ENCODE measurements at regions not wholly inside any gene's neighbourhood (a gene's known extent, or its start where the extent isn't known, plus 50 kb on each side); places are given as distances from the start of the nearest gene placed in this dataset.

DNA sequence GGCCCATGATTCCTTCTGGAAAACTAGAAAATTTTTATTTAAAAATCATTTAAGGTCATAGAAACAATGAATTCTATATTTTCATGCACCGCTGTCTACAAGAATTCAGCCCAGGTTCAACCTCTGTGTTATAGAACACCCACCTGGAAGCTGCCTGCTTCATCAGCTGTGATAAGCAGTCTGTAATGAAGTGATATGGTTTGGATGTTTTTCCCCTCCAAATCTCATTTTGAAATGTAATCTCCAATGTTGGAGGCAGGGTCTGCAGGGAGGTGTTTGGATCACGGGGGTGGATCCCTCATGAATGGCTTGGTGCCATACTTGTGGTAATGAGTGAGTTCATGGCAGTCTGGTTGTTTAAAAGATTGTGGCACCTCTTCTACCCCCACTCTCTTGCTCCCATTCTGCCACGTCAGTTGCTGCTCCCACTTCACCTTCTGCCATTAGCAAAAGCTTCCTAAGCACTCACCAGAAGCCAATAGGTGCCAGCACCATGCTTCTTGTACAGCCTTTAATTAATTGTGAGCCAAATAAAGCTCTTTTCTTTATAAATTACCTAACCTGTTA, 55.6 kb downstream of the MRPL32 start:
- ATAC-seq (ENCODE audit: insufficient read depth, low read depth): no peak
- peaks cover under 1% of the 10 kb centered on the region for H3K27me3 ChIP-seq (ENCODE audit: insufficient read depth, low read length, poor library complexity)

DNA sequence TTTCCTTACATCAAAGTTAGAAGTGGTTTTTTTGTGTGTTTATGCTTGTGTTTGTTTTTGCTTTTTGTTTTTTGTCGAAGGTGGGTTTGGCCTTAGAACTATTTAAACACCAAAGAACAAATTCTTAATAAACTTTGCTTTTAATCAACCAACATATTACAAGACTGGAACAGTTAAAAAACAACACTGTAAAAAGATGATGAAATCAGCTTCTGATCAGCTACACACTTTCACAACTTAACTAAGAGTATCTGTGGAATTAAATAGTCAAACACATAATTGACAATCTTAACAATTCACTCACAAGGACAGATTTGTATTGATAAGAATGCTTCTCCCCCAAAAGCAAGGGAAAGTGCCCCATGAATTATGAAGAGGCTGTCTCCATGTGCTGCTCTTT, 58.8 kb downstream of the MRPL32 start:
- TF ChIP-seq EZH2 (IDR thresholded peaks at IDR 0.05; ENCODE audit: borderline replicate concordance, low read depth, low read length, severe bottlenecking): no peak
- TF ChIP-seq, protein P1, sequence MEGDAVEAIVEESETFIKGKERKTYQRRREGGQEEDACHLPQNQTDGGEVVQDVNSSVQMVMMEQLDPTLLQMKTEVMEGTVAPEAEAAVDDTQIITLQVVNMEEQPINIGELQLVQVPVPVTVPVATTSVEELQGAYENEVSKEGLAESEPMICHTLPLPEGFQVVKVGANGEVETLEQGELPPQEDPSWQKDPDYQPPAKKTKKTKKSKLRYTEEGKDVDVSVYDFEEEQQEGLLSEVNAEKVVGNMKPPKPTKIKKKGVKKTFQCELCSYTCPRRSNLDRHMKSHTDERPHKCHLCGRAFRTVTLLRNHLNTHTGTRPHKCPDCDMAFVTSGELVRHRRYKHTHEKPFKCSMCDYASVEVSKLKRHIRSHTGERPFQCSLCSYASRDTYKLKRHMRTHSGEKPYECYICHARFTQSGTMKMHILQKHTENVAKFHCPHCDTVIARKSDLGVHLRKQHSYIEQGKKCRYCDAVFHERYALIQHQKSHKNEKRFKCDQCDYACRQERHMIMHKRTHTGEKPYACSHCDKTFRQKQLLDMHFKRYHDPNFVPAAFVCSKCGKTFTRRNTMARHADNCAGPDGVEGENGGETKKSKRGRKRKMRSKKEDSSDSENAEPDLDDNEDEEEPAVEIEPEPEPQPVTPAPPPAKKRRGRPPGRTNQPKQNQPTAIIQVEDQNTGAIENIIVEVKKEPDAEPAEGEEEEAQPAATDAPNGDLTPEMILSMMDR (IDR thresholded peaks at IDR 0.05; ENCODE audit: borderline replicate concordance, extremely low read depth, low read length, poor library complexity, severe bottlenecking): no peak
- Histone ChIP-seq H3K79me2 (ENCODE audit: insufficient read depth, low read length) (no peaks in the 10 kb centered on the region), H3K4me1 (ENCODE audit: insufficient read depth, low read length) (no peaks in the 10 kb centered on the region), H3K27me3 (ENCODE audit: insufficient read depth, low read length, poor library complexity) (peaks cover 2% of the 10 kb centered on the region), H4K20me1 (ENCODE audit: insufficient read depth, low read length) (no peaks in the 10 kb centered on the region), H2AFZ (ENCODE audit: low read depth, low read length) (no peak overlapping the region), H3K36me3 (ENCODE audit: insufficient read depth, low read length) (no peaks in the 10 kb centered on the region), H3K4me2 (ENCODE audit: insufficient read depth, low read length) (no peak overlapping the region), H3K4me3 (ENCODE audit: low read depth in 1 of 2, low read length in 2 of 2) (no peak overlapping the region), H3K27ac (ENCODE audit: low read length) (no peak overlapping the region), H3K9me3 (ENCODE audit: insufficient read depth, low read length, severe bottlenecking) (no peaks in the 10 kb centered on the region), H3K9ac (ENCODE audit: low read depth, low read length) (no peak overlapping the region)
- no peak for ATAC-seq (ENCODE audit: insufficient read depth, low read depth)
- DNase-seq: no peak

More for the DNA sequence above, 55.6 kb downstream of the MRPL32 start:
- no peak for DNase-seq
- TF ChIP-seq, protein P1 (IDR thresholded peaks at IDR 0.05; ENCODE audit: borderline replicate concordance, extremely low read depth, low read length, poor library complexity, severe bottlenecking): no peak
- no peak for TF ChIP-seq EZH2 (IDR thresholded peaks at IDR 0.05; ENCODE audit: borderline replicate concordance, low read depth, low read length, severe bottlenecking)
- H3K4me1 ChIP-seq (ENCODE audit: insufficient read depth, low read length): no peaks in the 10 kb centered on the region
- H3K4me3 ChIP-seq (ENCODE audit: low read depth in 1 of 2, low read length in 2 of 2): no peak overlapping the region
- no peak overlapping the region for H3K9ac ChIP-seq (ENCODE audit: low read depth, low read length)
- peaks cover 4% of the 10 kb centered on the region for H3K9me3 ChIP-seq (ENCODE audit: insufficient read depth, low read length, severe bottlenecking)
- H2AFZ ChIP-seq (ENCODE audit: low read depth, low read length): no peak overlapping the region
- no peaks in the 10 kb centered on the region for H3K36me3 ChIP-seq (ENCODE audit: insufficient read depth, low read length)
- no peaks in the 10 kb centered on the region for H4K20me1 ChIP-seq (ENCODE audit: insufficient read depth, low read length)
- H3K4me2 ChIP-seq (ENCODE audit: insufficient read depth, low read length): no peak overlapping the region
- H3K27ac ChIP-seq (ENCODE audit: low read length): no peak overlapping the region
- no peaks in the 10 kb centered on the region for H3K79me2 ChIP-seq (ENCODE audit: insufficient read depth, low read length)

DNA sequence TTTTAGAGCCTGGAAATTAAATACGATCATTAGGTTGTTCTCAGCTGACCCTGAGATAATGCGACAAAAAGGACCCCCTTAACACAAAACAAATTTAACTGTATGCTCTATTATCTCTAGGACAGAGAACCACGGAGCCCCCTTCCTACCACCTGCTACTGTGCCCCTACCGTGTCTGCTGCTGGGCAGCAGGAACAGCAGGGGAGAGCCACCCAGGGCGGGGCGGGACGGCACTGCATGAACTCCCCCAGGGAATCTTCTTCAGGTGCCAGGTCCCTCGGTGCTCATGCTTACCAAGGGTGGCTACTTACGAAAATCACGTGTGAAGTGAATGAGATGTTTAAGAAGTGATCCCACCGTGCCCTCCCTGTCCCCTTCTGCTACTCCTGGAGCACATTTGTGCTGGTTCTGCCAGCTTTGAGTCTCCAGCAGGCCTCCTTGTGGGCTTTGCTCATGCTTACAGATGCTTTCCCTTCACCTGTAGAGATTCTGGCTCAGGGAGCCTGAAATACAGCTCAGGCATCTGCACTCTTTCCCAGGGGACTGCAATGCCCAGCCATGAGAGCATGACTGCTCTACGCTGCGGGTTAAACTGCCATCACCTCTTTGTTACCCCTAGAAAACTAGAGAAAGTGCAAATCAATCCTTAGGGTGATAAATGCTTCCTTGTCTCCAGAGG, 59.9 kb downstream of the MRPL32 start:
- Histone ChIP-seq H3K9me3 (ENCODE audit: insufficient read depth, low read length, severe bottlenecking) (no peaks in the 10 kb centered on the region), H3K27me3 (ENCODE audit: insufficient read depth, low read length, poor library complexity) (peaks cover 2% of the 10 kb centered on the region), H3K9ac (ENCODE audit: low read depth, low read length) (no peak overlapping the region), H3K4me3 (ENCODE audit: low read depth in 1 of 2, low read length in 2 of 2) (no peak overlapping the region), H4K20me1 (ENCODE audit: insufficient read depth, low read length) (no peaks in the 10 kb centered on the region), H3K4me2 (ENCODE audit: insufficient read depth, low read length) (no peak overlapping the region), H3K36me3 (ENCODE audit: insufficient read depth, low read length) (no peaks in the 10 kb centered on the region), H3K27ac (ENCODE audit: low read length) (no peak overlapping the region), H2AFZ (ENCODE audit: low read depth, low read length) (no peak overlapping the region), H3K79me2 (ENCODE audit: insufficient read depth, low read length) (no peaks in the 10 kb centered on the region), H3K4me1 (ENCODE audit: insufficient read depth, low read length) (no peaks in the 10 kb centered on the region)
- ATAC-seq (ENCODE audit: insufficient read depth, low read depth): no peak
- DNase-seq: no peak
- TF ChIP-seq, protein P1 (IDR thresholded peaks at IDR 0.05; ENCODE audit: borderline replicate concordance, extremely low read depth, low read length, poor library complexity, severe bottlenecking): no peak
- no peak for TF ChIP-seq EZH2 (IDR thresholded peaks at IDR 0.05; ENCODE audit: borderline replicate concordance, low read depth, low read length, severe bottlenecking)

All from DND-41 (cell line).